Vagina (tissue), 2 donors: ENCODE measurements at regions not wholly inside any gene's neighbourhood (a gene's known extent, or its start where the extent isn't known, plus 50 kb on each side); places are given as distances from the start of the nearest gene placed in this dataset.

Source experiments
- POLR2A ChIP-seq, 2 donors: fragments of 450-650 bp; IDR thresholded peaks; one replicate each; pipeline ENCODE4 v1.6.1; 2017; ENCODE audit warnings: antibody characterized with exemption in 2 of 2, mild to moderate bottlenecking in 2 of 2, moderate library complexity in 2 of 2
- POLR2AphosphoS5 ChIP-seq, 2 donors: sonication (generic); formaldehyde crosslinking; IDR thresholded peaks; one replicate each; pipeline ENCODE4 v1.9.0; 2017; ENCODE audit warnings: antibody characterized with exemption in 2 of 2, mild to moderate bottlenecking in 2 of 2, low read depth in 1 of 2; ENCODE audit not compliant: insufficient read depth in 1 of 2
- TF ChIP-seq, protein P1 (sequence below), 3 experiments: fragments of 450-650 bp in 2 of 3; fragments of 200-600 bp in 1 of 3; sonication (generic) in 1 of 3; IDR thresholded peaks; one replicate each; pipeline ENCODE4 v1.5.1; 2017 to 2019; ENCODE audit warnings: antibody characterized with exemption in 3 of 3, mild to moderate bottlenecking in 2 of 3, moderate library complexity in 2 of 3

DNA sequence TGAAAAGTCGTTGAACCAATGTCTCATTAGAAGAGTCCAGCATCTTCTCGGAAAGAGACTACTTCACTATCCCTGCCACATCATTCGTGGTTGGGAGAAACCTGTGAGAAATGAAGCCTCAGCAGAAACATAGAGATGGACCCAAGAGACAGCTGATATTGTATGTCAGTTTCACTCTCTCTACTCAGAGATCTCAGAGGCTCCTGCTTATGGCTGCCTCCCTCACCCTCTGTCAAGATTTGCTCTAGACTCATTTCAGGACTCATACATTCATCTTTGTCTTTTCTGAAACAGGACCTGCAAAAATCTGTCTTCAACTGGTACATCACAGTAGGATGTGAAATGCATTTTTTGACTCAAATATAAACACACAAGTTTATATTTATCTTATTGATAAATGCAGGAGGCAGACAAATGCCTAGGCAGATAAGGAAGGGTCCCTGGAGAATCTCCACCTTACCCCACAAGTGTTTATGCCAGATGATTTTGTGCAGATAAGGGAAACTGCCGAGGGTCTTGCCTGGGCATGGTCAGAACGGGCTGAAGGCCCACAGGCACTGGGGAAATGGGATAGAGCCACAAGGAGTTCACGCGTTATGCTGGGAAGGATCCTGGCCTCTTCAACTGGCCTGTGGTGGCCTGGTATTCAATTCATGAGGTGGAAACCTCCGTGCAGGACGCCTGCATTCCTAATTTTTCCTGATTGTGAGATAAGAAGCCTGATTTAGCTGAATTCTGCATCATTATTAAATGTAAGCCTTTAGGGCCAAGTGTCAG, 1834.0 kb upstream of the PCDH20 start:
- TF ChIP-seq, protein P1, sequence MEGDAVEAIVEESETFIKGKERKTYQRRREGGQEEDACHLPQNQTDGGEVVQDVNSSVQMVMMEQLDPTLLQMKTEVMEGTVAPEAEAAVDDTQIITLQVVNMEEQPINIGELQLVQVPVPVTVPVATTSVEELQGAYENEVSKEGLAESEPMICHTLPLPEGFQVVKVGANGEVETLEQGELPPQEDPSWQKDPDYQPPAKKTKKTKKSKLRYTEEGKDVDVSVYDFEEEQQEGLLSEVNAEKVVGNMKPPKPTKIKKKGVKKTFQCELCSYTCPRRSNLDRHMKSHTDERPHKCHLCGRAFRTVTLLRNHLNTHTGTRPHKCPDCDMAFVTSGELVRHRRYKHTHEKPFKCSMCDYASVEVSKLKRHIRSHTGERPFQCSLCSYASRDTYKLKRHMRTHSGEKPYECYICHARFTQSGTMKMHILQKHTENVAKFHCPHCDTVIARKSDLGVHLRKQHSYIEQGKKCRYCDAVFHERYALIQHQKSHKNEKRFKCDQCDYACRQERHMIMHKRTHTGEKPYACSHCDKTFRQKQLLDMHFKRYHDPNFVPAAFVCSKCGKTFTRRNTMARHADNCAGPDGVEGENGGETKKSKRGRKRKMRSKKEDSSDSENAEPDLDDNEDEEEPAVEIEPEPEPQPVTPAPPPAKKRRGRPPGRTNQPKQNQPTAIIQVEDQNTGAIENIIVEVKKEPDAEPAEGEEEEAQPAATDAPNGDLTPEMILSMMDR (IDR thresholded peaks at IDR 0.05) = no peak
- TF ChIP-seq POLR2AphosphoS5 (IDR thresholded peaks at IDR 0.05; ENCODE audit: insufficient read depth in 1 of 2, low read depth in 1 of 2) = no peak
- TF ChIP-seq POLR2A (IDR thresholded peaks at IDR 0.05) = no peak
